ENCODE measurements at regions not wholly inside any gene's neighbourhood (a gene's known extent, or its start where the extent isn't known, plus 50 kb on each side); places are given as distances from the start of the nearest gene placed in this dataset.

DNA sequence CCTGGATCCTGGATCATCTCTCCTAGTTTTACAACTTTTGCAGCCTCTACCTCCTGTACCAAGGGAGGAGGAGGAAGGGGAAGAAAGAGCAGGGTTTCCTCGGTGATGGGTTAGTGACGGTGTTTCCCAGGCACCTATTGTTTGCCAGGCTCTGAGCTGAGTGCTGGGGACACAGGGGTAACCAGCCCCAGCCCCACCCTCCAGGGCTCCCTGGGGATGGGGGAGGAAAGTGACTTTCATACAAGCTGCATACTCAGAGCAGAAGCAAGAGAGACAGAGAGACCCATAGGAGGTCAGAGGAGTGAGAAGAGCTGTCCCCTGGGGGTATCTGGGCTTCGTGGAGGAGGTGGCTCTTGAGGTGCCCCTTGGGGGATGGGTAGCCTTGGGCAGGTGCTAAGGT is 89.4 kb upstream of the THY1 start:
- Histone ChIP-seq H3K4me3 (no peak overlapping the region), H3K4me1 (ENCODE audit: control insufficient read depth in 1 of 2, low read depth in 2 of 2) (no peaks in the 10 kb centered on the region), H3K27me3 (replicated peaks; ENCODE audit: insufficient read depth) (no peaks in the 10 kb centered on the region), H3K27ac (no peak overlapping the region), H3K36me3 (no peaks in the 10 kb centered on the region), H3K9me3 (no peaks in the 10 kb centered on the region)
- TF ChIP-seq, protein P1, sequence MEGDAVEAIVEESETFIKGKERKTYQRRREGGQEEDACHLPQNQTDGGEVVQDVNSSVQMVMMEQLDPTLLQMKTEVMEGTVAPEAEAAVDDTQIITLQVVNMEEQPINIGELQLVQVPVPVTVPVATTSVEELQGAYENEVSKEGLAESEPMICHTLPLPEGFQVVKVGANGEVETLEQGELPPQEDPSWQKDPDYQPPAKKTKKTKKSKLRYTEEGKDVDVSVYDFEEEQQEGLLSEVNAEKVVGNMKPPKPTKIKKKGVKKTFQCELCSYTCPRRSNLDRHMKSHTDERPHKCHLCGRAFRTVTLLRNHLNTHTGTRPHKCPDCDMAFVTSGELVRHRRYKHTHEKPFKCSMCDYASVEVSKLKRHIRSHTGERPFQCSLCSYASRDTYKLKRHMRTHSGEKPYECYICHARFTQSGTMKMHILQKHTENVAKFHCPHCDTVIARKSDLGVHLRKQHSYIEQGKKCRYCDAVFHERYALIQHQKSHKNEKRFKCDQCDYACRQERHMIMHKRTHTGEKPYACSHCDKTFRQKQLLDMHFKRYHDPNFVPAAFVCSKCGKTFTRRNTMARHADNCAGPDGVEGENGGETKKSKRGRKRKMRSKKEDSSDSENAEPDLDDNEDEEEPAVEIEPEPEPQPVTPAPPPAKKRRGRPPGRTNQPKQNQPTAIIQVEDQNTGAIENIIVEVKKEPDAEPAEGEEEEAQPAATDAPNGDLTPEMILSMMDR (IDR thresholded peaks at IDR 0.05), result no peak
- no peak for DNase-seq (ENCODE audit: low spot score)
- ATAC-seq (ENCODE audit: insufficient number of reproducible peaks, low FRiP score, low read depth), result no peak

DNA sequence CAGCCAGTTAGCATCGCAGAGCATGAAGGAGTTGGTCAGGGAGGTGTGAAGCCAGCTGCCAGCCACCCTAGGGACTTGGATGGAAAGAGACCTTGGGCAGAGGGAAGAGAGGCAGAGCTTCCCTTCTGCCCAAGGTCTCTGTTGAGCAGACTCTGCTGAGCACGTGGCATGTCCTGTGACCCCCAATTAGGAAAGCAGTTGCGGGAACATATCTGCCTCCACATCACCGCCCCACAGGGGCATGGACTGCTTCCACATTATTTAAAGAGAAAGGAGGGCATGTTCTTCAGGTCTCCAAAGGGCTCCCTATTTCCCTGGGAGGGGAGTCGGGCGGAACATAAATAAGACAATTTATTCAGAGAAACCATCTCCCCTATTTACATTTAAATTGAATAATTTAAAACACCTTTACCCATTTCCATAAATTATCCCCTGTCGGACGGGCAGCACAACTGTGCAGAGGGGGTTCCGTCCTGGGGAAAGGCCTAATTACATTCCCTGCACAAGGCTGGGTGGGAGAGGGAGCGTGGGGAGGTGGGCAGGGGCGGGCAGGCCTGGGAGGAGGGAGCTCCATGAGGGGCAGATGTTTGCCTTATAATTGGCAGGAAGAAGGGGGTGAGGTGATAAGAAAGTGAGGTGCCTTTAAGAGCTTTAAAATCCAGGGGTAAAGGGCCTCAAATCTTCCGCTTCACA is 88.8 kb upstream of the THY1 start:
- DNase-seq (ENCODE audit: low spot score) (no peak), ATAC-seq (ENCODE audit: insufficient number of reproducible peaks, low FRiP score, low read depth) (no peak)
- H3K36me3 ChIP-seq, result no peaks in the 10 kb centered on the region
- TF ChIP-seq, protein P1 (IDR thresholded peaks at IDR 0.05), result no peak
- no peaks in the 10 kb centered on the region for H3K9me3 ChIP-seq
- H3K4me1 ChIP-seq (ENCODE audit: control insufficient read depth in 1 of 2, low read depth in 2 of 2), result no peaks in the 10 kb centered on the region
- H3K27me3 ChIP-seq (replicated peaks; ENCODE audit: insufficient read depth), result no peaks in the 10 kb centered on the region
- no peak overlapping the region for H3K27ac ChIP-seq
- H3K4me3 ChIP-seq, result no peak overlapping the region

DNA sequence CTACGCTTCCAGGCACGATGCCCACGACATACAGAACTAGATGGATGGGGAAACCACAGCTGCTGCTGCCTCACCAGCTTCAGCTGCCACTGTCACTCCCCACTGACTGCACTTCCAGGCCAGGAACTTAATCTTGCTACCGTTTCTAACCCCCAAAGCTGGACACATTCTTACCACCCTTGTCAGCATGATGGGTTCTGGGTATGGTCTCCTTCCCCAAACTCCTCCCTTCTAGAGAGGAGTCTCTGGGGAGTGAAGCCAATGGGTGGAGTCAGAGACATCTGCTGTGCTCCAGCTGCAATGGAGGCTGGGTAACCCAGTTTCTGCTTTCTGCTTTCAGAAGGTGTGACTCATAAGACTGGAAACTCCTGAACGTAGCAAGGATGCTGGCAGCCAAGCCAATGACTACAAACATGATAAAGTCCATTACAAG is 87.0 kb upstream of the THY1 start:
- DNase-seq (ENCODE audit: low spot score) (no peak), ATAC-seq (ENCODE audit: insufficient number of reproducible peaks, low FRiP score, low read depth) (no peak)
- TF ChIP-seq, protein P1 (IDR thresholded peaks at IDR 0.05), result no peak
- H3K4me3 ChIP-seq, result no peak overlapping the region
- H3K27me3 ChIP-seq (replicated peaks; ENCODE audit: insufficient read depth), result no peaks in the 10 kb centered on the region
- H3K27ac ChIP-seq, result no peak overlapping the region
- no peaks in the 10 kb centered on the region for H3K9me3 ChIP-seq
- H3K36me3 ChIP-seq, result no peaks in the 10 kb centered on the region
- H3K4me1 ChIP-seq (ENCODE audit: control insufficient read depth in 1 of 2, low read depth in 2 of 2), result no peaks in the 10 kb centered on the region

DNA sequence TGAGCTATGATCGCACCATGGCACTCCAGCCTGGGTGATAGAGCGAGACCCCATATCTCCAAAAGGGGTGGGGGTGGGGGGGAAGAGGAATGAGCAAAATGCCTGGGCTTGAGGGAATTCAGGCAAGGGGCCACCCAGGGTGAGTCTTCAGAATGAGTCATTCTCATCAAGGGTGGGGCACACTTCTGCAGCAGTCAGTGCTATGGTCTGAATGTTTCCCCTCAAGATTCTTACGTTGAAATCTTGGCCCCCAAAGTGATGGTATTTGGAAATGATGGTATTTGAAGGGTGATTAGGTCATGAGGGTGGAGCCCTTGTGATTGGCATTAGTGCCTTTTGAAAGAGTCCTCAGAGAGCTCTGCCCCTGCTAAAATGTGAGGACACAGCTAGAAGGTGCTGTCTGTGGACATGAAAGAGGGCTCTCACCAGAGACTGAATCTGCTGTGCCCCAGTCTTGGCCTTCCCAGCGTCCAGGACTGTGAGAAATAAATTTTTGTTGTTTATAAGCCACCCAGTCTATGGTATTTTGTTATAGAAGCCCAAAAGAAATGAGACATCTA is 86.4 kb upstream of the THY1 start:
- H3K4me3 ChIP-seq, result no peak overlapping the region
- DNase-seq (ENCODE audit: low spot score), result no peak
- H3K27me3 ChIP-seq (replicated peaks; ENCODE audit: insufficient read depth), result no peaks in the 10 kb centered on the region
- no peak for ATAC-seq (ENCODE audit: insufficient number of reproducible peaks, low FRiP score, low read depth)
- H3K27ac ChIP-seq, result no peak overlapping the region
- H3K4me1 ChIP-seq (ENCODE audit: control insufficient read depth in 1 of 2, low read depth in 2 of 2), result no peaks in the 10 kb centered on the region
- TF ChIP-seq, protein P1 (IDR thresholded peaks at IDR 0.05), result no peak
- H3K36me3 ChIP-seq, result no peaks in the 10 kb centered on the region
- no peaks in the 10 kb centered on the region for H3K9me3 ChIP-seq

DNA sequence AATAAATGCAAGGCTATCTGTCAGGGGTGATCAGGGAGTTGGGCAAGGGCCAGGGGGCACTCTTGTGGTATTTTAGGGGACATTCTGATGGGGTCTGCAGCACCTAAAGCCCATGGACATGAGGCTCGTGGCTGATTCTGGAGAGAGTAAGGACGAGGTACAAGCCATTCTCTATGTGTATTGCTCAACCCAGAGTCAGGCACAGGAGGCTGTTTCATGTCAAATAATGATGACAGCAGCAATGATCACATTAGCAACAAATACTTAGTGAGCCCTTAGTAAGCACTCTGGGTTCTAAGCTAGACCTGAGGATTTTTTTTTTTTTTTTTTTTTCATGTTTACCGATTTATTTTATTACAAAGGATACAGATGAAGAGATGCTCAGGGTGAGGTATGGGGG is 83.5 kb upstream of the THY1 start:
- H3K4me3 ChIP-seq, result no peak overlapping the region
- H3K4me1 ChIP-seq (ENCODE audit: control insufficient read depth in 1 of 2, low read depth in 2 of 2), result no peaks in the 10 kb centered on the region
- H3K27me3 ChIP-seq (replicated peaks; ENCODE audit: insufficient read depth), result no peaks in the 10 kb centered on the region
- H3K27ac ChIP-seq, result no peak overlapping the region
- no peak for DNase-seq (ENCODE audit: low spot score)
- TF ChIP-seq, protein P1 (IDR thresholded peaks at IDR 0.05), result no peak
- H3K9me3 ChIP-seq, result no peaks in the 10 kb centered on the region
- no peaks in the 10 kb centered on the region for H3K36me3 ChIP-seq
- ATAC-seq (ENCODE audit: insufficient number of reproducible peaks, low FRiP score, low read depth), result no peak
